ENCODE measurements at regions not wholly inside any gene's neighbourhood (a gene's known extent, or its start where the extent isn't known, plus 50 kb on each side); places are given as distances from the start of the nearest gene placed in this dataset.

DNA sequence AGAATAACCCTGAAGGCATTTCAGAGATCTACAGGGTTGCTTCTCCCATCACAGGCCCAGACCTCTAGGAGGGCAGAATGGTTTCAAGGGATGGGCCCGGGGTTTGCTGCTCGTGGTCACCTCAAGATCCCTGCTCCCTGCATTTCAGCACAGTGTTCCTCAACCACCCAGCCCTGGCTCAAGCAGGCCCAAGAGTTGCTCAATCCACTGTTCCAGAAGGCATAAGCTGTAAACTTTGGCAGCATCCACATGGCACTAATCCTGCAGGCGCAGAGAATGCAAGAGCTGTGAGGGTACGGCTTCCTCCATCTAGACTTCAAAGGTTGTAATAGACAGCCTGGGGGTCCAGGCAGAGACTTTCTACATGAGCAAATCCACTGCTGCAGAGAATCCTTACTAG is 225.0 kb upstream of the UBASH3B start:
- no peak for DNase-seq (ENCODE audit: low spot score)
- TF ChIP-seq, protein P1, sequence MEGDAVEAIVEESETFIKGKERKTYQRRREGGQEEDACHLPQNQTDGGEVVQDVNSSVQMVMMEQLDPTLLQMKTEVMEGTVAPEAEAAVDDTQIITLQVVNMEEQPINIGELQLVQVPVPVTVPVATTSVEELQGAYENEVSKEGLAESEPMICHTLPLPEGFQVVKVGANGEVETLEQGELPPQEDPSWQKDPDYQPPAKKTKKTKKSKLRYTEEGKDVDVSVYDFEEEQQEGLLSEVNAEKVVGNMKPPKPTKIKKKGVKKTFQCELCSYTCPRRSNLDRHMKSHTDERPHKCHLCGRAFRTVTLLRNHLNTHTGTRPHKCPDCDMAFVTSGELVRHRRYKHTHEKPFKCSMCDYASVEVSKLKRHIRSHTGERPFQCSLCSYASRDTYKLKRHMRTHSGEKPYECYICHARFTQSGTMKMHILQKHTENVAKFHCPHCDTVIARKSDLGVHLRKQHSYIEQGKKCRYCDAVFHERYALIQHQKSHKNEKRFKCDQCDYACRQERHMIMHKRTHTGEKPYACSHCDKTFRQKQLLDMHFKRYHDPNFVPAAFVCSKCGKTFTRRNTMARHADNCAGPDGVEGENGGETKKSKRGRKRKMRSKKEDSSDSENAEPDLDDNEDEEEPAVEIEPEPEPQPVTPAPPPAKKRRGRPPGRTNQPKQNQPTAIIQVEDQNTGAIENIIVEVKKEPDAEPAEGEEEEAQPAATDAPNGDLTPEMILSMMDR (IDR thresholded peaks at IDR 0.05): no peak
- ATAC-seq (ENCODE audit: low FRiP score): no peak

DNA sequence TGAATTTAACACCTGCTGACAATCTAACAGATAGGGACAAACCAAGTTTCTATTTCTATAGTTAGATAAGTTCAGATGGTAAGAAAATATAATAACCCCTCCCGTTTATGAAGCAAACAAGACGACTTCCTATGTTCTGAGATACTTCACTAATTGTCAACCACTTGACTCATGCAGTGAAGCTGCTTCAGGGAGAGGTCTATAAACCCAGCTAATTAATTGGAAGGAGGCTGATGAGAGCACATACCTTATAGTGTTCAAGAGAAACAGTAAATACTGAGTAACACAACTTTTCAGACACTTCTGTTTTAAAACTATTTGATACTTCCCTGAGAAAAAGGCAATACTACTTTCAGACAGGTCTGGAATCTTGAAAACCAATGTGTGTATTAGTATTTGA is 229.4 kb upstream of the UBASH3B start:
- ATAC-seq (ENCODE audit: low FRiP score): no peak
- TF ChIP-seq, protein P1 (IDR thresholded peaks at IDR 0.05): no peak
- DNase-seq (ENCODE audit: low spot score): no peak

DNA sequence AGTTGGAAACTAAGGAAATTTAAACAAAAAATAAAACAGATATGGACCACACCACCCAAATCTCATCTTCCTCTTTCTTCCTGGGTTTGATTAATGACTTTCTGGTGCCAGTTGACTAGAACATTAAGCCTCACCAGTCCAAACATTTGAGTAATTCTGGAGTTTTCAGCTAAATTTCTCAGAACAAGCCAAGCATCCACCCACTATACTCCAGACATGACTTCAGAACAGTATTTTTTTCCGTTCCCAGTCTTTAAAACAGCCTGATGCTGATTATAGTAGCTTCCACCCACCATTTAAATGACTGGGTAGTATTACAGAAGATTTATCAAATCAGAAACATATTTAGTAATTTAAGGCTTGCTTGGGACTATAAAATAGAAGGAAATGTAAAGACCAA is 230.9 kb upstream of the UBASH3B start:
- no peak for DNase-seq (ENCODE audit: low spot score)
- TF ChIP-seq, protein P1 (IDR thresholded peaks at IDR 0.05): no peak
- peak; percentile 86 for ATAC-seq (ENCODE audit: low FRiP score)

DNA sequence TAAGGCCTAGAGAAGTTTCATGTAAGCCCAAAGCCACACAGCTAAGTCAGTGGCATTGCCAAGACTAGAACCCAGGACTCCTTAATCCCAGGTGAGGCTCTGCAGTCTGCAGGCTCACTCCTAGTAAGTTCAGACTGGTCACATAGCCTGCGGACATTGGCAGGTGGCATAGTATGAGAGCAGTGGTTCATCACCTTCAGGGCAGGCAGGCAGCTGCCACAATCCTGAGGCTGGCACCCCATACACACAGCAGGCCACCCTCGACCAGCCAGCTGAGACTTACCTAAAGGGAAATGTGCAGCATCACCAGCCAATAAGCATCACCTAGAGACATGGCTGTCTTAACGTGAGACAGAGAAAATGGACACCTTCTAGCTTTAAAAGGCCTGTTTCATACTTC is 231.6 kb upstream of the UBASH3B start:
- DNase-seq (ENCODE audit: low spot score): no peak
- ATAC-seq (ENCODE audit: low FRiP score): no peak
- TF ChIP-seq, protein P1 (IDR thresholded peaks at IDR 0.05): no peak

DNA sequence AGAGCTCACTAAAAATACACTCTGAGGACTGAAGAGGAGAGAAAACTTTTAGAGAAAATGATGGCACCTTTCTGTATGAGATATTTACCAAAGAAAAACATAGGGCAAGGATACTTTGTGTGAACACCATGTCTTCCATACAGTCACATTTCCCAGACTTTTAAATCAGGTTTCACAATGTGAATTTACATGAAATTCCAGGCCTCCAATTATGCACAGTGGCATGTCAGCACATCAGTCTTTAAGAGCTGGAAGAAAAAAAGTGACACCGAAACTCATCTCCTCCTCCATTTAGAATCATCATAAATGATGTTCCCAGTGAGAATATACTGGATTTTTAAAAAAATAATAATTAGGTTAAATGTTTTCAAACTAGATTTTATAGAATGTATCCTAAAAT is 232.2 kb upstream of the UBASH3B start:
- no peak for DNase-seq (ENCODE audit: low spot score)
- no peak for ATAC-seq (ENCODE audit: low FRiP score)
- TF ChIP-seq, protein P1 (IDR thresholded peaks at IDR 0.05): no peak

DNA sequence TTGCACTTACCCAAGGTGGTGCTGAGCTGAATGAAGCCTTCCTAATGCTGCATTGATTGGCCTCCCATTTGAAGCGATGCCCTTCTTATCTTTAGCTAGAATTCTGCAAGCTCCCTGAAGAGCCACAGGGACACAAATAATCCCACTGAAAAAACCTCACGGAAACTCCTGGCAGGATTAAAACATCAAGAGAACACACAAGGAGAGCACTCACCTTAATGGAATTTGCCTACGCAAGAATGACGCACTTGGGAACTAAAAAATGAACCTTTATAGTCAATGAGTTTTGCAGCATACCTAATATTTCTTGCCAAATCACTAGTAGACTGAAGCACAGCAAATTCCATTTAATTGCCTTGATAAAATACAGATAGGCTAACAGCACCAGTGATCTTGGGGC is 232.8 kb upstream of the UBASH3B start:
- TF ChIP-seq, protein P1 (IDR thresholded peaks at IDR 0.05): no peak
- ATAC-seq (ENCODE audit: low FRiP score) (peak; percentile 67), DNase-seq (ENCODE audit: low spot score) (no peak)

DNA sequence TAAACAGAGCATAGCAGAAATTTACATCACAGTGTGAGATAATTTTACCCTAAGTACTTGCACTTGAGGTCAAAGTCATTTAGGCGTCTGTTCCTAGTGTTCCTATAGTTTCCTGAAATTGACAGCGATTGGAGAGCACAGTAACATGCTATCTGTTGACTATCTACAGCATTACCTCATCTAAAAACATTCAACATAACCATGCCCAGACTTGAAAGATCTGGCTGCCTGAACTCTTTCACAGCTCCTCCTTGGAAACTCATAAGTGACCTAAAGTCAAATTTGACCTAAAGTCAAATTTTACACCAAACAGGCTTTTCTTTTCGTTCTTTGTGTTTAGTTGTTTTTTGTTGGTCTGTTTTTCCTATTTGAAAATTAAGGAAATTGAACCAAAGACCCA is 233.8 kb upstream of the UBASH3B start:
- DNase-seq (ENCODE audit: low spot score) (no peak), ATAC-seq (ENCODE audit: low FRiP score) (no peak)
- TF ChIP-seq, protein P1 (IDR thresholded peaks at IDR 0.05): no peak

Measured in omental fat pad (tissue), 3 donors.